ENCODE measurements at regions not wholly inside any gene's neighbourhood (a gene's known extent, or its start where the extent isn't known, plus 50 kb on each side); places are given as distances from the start of the nearest gene placed in this dataset.
"Not testable (repeated sequence)": the region's sequence is repeated elsewhere in the genome, so short reads cannot be mapped to it uniquely, and the experiment has no call there.

DNA sequence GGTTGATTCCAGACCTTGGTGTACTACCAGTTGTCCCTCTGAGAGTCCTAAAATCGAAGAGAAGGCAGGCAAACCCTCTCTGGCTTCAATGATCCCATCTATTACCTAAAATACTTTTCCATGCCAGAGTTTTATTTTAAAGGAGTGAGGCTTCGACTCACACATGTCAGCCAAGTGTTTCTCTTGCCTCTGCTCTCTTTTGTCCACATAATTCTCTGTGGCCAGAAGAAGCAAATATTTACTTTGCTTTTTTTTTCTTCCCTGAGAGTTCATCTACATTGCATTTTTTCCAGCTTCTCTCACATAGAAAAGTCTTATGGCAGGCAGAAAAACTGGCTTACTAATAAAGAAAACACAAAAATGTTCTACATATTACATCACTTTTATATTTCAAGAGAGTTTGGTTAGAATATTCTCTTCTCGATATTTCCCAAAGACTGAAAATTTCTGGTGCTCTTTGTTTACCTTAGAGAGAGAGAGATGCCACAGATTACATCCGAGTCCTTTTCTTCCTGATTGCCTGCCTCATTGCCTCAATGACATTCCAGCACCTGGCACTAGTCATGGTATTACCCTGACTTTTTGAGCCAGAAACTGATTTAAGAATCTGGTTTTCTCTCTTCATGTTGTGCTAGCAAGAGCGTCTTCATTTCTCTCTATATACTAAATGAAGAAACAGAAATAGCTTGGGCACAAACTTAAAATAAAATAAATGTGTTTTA is 170.3 kb upstream of the FAM174A start:
- peak in 1 of 2 experiments; percentile 1 for DNase-seq

DNA sequence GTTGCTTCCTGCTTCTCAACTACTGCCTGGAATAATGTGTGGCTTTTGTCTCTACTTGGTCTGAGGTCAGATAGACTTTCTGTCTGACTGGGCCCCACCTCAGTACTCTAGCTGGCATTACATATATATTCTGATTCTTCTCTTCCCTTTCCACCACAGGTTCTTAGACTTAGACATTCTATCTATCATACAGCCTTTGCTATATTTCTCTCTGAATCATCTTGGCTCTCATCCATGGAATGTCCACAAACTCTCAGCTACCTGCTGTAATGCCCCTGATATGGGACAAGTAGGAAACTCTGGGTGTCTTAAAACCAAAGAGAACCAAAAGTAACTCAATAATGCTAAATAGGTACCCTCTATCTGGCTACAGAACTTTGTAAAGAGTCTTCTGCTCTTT is 170.8 kb upstream of the FAM174A start:
- not testable (repeated sequence) for DNase-seq

DNA sequence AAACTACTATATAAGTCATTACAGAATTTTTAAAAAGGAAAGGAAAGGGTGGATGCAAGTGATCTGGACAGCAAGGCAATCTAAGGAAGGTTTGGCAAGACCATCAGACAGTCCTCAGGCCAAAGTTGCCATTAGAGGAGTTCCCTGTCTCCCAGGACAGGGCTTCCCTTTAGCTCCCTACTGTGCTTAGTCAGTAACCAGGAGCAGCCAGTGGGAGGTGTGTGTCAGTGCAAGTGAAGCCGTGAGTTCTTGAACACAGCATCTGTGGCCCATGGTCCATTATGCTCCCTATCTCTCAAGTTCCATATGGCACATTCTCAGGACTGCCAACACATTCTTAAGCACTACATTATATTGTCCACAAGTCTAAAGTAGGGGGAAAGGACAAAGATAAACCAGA is 175.2 kb upstream of the FAM174A start:
- not testable (repeated sequence) for DNase-seq

DNA sequence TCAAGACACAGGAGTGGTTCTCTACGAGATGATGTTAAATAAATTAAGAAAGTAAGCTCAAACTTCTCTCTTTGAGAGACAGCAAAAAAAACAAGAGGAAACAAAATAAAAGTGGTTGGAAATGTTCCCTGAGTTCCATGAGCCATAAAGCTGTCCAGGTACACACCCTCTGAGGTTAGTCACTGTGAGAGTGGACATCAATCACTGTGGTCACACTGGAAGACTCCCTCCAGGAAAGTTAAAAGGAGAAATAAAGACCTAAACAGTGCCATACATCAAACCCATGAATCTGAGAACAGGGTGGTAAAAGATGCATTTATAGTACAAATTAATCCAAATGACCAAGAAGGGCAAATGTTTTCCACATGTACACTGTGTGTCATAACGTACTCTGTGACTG is 188.9 kb upstream of the FAM174A start:
- DNase-seq = not testable (repeated sequence)

DNA sequence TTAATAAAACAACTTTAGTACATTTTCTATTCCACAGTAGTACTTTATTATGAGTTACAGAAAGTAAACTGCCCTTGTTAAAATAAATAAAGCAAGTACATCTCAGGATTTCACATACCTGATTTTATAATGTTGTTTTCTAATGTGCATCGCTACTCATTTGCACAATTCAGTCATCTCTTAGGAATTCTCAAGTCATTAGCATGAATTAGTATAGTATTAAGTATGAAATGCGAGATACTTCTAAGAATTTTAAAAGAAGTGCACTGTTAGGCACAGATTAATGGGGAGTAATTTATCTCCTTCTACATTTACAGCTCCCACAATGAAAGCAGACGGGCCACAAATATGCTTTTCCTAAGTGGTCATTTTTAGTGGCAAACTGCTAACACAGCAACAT is 193.7 kb upstream of the FAM174A start:
- not testable (repeated sequence) for DNase-seq

DNA sequence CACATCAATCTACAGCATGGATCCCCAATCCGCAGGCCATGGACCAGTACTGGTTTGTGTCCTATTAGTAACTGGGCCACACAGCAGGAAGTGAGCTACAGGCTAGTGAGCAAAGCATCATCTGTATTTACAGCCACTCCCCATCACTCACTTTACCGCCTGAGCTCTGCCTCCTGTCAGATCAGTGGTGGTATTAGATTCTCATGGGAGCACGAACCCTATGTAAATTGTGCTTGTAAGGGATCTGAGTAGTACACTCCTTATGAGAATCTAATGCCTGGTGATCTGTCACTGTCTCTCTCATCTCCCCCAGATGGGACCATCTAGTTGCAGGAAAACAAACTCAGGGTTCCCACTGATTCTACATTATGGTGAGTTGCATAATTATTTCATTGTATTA is 212.7 kb upstream of the FAM174A start:
- DNase-seq = no peak

DNA sequence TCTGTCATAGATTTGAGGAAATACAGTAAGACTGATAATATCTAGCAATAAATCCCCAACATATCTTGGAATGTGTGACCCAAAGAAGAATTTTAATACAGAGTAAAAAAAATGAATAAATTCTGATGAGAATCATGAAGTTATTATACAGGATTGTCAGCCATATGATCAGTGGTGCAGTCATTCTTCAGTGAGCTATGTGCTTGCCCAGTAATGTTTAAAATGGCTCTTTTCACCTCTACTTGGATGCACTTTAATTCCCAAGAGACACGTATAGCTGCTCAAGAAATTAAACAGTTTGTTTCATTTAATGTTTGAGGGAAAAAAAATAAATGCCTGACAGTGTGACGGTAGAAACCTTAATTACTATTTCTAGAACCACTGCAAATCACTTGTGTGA is 215.3 kb upstream of the FAM174A start:
- DNase-seq = no peak

DNA sequence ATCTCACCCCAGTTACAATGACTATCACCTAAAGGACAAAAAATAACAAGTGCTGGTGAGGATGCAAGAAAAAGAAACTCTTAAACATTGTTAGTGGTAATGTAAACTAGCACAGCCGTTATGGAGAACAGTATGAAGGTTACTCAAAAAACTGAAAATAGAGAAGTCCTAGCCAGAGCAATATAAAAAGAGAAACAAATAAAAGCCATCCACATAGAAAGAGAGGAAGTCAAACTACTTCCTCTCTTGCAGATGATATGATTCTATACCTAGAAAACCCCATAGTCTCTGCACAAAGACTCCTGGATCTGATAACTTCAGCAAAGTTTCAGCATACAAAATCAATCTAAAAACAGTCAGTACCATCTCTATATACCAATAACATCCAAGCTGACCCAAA is 221.5 kb upstream of the FAM174A start:
- DNase-seq = no peak

DNA sequence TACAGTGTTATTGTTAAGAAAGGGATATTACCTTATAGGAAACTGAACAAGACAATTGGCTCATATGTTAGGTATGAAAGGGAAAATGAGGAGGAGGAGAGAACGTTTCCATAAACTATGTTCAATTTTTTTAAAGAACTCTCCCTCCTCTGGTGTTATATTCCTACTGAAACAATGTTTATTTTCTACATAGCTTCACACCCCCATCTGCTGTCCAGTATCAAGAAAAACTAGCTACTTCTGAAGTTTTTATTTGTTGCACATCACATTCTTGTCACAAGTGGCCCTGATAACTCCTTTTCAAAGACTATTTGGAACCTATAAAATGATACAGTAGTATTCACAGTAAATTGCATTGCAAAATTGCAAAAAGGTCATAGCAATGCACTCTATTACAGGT is 223.4 kb upstream of the FAM174A start:
- no peak for DNase-seq

DNA sequence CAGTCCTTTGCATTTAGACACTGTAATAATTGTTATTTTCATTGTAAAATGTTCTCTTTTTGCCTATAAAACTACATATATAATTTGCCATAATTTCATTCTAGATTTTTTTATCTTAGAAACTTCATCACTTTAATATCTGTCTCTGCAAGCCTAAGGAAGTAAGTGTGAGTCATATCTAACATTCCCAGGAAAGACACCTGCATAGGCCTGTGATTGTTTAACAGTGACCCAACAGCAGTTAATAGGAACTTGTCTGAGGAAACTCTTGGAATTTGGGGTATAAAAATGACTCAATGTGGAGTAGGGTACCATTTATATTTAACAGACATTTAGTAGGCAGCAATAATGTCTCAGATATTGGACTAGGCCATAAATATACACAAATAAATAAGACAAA is 229.2 kb upstream of the FAM174A start:
- no peak for DNase-seq

DNA sequence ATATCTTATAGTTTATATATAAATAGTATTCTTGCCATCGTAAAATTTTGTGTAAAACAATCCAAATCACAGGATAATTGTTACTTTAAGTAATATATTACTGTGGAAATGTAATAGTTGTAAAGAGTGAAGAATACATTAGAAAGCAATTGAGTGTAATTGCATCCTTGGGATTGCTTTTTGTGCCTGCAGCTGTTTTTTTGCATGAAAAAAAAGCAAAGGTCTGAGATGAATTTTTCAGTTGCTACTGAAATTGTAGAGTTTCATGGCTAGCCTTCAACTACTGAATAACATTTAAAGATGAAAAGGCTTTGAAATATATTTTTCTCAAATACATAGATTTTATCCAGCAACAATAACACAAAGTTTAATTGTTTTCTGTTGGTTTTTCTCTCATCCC is 232.0 kb upstream of the FAM174A start:
- DNase-seq = no peak

DNA sequence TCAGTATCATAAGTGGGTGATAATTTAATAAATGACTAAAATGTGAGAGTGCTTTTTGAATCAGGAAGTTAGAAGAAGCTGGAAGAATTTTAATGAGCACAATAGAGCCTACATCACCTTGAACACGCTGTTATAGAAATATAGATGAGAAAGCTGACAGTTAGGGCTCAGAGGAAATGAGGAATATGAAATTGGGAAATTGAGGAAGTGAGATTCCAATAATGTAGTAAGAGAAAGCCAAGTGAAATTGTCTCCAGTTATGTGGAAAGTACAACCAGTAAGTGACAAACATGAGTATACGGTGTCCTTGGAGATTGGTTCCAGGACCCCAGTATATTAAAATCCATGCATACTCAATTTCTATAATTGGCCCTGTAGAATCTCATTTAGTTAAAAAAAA is 235.9 kb upstream of the FAM174A start:
- DNase-seq = no peak

DNA sequence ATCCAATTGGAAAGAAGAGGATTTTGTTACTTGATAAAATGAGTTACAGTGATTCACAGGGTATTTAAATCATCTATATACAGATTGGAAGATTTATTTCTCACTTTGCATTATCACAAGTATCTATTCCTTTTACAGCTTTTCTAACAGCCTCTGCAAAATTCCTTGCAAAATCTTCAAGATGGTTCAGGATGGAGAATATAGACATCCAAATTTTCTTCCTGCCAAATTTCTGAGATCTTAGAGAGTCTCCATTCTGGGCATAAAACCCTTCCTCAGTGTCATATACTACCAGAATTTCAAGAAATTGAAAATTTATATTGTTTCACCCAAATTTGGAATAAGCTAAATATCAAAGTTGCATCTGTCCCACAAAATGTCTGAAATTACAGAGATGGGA is 259.1 kb upstream of the FAM174A start:
- no peak for DNase-seq

DNA sequence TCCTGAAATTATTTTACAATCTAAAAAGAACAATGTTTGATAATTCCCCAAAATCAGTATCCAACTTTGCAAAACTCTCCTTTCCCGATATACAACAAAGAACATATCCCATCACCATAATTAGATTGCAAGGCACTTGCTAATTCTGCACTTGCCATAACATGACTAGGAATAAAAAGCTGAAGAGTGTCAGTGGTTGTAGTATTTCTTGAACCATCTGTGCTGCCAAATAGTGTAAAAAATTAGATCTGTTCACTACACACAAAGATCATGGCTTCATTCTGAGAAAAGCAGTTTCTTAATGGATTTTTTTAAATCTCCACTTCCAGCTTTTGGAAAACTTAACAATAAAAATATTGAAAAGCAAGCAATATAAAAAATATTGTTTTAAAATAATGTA is 259.5 kb upstream of the FAM174A start:
- DNase-seq = no peak

DNA sequence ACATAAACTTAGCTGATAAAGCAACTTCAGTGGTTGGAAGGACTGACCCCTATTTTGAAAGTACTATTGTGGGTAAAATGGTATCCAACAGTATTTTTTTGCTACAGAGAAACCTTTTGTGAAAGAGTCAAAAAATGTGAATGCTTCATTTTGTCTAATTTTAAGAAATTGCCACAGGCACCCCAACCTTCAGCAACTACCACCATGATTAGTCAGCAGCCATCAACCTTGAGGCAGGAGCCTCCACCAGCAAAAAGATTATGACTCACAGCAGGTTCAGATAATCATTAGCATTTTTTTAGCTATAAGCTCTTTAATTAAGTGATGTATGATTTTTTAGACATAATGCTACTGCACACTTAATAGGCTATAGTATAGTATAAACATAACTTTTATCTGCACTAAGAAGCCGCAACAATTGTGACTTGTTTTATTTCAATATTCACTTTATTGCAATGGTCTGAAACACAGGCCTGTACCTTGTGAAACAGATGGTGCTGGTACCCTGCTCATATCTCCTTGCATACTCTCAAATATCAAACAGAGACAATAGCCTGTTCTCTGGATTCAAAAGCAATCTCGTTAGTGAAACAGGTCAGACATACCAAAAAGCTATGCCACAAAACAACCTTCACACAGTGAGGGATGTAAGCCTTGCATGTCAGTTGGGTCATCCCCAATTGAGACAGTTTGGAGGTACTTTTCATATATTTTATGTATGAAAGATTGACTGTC is 261.2 kb upstream of the FAM174A start:
- DNase-seq = no peak

DNA sequence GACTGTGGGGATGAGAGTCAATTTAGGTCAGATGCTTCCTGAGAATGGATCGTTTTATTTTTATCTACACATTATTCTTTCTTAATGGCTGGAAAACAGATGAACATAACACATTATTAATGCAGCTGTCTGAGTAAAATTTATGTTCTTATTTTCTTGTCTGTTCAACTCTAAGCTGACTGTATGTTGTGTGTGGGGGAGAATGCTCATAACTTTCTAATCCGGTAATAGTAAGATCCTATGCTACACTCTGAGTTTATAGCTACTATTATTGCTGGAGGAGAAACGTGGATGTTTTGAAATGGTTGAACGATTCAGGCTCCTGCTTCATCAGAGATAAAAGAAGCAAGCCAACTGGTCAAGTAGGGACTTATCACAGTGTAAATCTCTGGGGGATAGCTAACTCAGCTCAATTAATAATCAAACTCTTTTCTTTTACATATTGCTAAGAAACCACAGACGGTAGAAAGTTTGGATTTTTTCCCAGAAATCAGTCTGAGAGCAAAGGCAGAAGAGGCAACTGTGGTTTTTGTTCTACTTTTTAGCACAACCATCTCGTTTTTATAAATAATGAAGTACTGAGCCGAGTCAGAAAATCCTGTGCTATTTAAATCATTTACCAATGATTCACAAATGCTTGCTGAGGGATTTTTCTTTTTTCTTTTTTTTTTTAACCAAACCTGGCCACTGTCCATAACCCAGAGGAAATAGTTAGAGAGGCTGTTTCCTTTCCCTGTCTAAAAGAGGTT is 265.0 kb upstream of the FAM174A start:
- no peak for DNase-seq

DNA sequence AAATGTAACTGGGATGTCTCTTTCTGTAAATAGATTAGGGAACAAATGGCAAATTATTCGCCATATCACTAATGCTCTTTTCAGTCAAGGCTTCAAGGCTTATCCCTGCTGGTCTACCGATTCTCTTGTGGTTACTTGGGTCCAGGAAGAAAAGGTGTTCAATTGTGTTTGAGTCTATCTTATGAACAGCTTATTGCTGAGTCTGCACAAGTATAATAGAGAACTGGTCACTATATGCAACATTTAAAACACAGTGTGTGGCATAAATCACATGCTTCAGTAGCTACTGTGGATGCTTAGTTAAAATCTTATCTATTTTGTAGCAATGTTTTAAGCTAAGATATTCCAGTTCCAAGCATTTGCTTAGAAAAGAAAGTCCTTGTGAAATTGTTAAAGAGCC is 274.2 kb upstream of the FAM174A start:
- DNase-seq = no peak

DNA sequence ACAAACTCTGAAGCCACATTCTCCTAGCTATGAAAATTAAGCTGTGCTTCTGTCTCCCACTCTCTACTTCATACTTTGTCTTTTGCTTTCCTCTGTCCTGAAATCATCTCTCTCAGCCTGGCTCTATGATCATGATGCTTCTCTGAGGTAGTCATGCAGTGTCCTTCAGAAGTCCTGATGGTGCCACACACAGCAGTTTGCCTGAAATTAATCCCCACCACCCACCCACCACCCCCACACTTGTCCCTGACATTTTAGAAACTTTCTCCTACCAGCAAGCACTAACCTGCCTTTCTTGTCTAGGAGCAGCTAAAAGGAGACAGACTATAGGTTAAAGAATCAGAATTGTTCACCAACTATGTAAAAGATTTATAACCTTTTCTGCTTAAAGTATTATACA is 282.2 kb upstream of the FAM174A start:
- DNase-seq = no peak

DNA sequence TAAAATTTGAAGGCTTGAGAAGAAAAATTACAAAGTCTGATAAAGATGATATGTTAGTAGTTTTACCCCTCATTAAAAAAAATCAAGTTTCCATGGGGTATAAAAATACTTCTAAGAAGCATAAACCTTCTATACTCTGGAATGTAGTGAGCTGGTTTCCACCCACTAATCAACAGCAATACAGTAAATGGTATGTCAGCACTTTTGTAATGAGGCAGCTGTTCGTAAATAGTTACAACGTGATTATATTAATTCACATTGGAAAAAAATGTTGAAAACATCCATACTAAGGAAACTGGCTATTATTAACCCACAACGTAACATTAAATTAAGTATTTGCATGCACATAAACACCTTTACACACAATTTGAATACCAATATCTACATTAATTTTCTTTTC is 283.1 kb upstream of the FAM174A start:
- DNase-seq = no peak

DNA sequence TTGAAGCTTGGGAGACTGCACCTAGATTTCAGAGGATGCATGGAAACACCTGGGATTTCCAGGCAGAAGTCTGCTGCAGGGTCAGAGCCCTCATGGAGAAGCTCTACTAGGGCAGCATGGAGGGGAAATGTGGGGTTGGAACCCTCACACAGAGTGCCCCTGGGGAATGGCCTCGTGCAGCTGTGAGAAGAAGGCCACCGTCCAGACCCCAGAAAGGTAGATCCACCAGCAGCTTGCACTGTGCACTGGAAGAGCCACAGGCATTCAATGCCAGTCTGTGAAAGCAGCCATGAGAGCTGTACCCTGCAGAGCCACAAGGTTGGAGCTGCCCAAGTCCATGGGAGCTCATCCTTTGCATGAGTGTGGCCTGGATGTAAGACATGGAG is 285.3 kb upstream of the FAM174A start:
- no peak for DNase-seq

DNA sequence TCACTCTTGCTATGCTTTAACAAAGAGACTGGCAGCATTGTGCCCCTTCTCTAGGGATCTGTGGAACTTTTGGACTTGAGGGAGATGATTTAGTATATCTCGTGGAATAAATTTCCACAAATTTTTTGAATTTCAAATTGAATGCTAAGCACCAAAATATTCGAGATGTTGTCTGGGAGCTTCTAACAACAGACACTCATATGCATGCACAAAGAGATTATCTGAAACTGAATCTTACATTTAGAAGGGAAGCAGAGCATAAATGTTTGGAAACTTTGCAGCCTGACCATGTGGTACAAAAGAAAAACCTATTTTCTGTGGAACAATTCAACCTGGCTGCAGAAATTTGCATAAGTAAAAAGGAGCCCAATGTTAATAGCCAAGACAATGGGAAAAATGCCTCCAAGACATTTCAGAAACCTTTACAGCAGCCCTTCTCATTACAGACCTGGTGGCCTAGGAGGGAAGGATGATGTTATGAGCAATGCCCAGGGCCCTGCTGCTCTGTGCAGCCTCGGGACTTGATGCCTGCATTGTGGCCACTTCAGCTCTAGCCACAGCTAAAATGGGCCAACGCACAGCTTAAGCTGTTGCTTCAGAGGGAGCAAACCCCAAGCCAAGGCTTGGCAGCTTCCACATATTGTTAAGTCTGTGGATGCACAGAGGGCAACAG is 285.8 kb upstream of the FAM174A start:
- no peak for DNase-seq

DNA sequence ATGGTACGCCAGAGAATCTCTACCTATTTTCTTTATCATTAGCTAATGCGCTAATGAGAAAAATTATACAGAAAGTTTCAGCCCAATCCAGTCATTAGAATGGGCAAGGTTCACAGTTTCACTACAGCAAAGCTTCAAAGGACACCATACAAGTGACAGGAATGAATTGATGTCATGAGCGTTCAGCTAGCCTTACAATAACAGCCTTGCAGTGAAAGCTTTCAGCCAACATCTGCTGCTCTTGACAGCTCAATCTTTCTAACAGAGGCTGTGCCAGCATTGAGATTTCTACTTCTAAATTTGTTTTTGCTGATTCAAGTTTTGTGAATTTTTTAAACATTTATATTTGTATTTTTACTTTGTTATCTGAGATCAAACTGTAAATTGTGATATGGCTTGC is 302.4 kb upstream of the FAM174A start:
- peak; percentile 21 to 42 for DNase-seq

DNA sequence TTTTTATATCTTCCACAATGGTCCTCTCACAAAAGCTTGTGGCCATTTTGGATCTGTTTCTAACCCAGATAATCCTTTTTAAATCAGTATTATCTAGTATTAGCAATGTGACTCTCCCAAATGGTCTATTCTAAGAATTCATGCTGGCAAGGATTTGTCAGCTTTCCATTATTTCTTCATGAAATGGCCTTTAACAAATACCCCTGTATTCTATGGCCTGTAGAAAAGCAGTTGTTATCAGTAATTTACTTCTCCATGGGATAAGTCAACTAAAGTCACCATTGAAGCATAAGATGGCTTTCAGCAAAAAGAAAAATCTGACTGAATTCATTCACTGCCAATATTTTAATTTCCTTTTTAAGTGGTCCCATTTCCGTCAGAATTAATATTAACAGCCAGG is 346.4 kb upstream of the FAM174A start:
- no peak for DNase-seq

DNA sequence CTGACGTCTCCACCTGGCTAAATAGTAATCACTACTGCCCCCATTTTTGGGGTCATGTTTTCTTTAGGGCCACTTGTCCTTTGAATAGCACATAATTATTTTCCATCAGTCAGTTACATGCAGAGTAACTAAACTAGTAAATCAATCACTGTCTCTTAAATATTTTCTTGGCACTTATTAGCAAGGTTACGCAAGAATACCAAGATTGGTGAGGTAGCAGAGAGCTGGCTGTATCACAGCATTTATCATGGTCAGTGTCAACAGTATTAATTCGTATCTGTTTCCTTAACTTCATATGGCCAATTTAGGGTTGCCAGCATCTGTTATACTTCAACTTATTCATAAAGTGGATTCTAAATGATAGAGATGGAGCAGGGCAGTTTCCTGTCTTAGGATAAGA is 346.8 kb upstream of the FAM174A start:
- no peak for DNase-seq

Data from SHP77 (cell line).